NCI-H2171 treated with DMSO at 0.1 percent for 48 hours (cell line): ENCODE measurements at regions not wholly inside any gene's neighbourhood (a gene's known extent, or its start where the extent isn't known, plus 50 kb on each side); places are given as distances from the start of the nearest gene placed in this dataset.
A peak's percentile ranks its signal among the peaks of the same experiment; 100 is the strongest.

ENCODE experiments used
- DNase-seq: peaks from one replicate; lab custom pipeline; 2025; lab: John Stamatoyannopoulos, UW

DNA sequence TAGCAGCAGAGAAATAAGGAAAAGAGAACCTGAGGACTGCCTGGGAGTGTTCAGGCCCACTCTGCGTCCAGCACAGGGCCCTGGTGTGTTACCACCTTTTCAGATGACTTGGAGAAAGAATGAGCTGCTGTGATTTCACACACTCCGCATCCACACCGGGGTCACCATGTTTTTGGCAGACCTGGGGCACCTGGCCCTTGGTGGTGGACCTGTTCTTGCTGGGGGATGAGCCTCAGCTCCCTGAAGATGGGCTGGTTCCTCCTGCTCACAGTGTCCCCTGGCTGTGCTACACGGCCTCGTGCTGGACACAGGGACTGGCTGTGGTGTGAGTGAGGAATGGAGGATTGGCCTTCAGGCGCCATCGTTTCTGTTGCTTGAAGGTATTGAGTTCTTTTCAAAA, 1381.4 kb downstream of the TBC1D22A start:
- DNase-seq, result no peak

DNA sequence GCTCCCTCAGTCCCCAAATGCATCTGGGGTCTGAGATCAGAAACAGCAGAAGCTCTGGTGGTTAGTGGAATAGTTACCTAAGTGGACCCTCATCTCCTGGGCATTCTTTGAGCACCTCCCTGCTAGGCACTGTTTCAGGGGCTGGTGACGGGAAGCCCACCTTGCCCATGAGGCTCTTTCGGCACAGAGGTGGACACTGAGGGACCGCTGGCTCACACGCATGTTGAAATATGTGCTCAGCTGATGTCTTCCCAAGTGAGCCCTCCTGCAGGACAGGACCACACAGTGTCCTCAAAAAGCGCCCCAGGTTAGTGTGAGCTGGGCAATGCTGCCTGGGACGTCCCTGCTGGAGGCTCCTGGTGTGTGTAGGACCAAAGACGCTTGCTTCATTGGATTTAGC, 1379.9 kb downstream of the TBC1D22A start:
- DNase-seq, result no peak

DNA sequence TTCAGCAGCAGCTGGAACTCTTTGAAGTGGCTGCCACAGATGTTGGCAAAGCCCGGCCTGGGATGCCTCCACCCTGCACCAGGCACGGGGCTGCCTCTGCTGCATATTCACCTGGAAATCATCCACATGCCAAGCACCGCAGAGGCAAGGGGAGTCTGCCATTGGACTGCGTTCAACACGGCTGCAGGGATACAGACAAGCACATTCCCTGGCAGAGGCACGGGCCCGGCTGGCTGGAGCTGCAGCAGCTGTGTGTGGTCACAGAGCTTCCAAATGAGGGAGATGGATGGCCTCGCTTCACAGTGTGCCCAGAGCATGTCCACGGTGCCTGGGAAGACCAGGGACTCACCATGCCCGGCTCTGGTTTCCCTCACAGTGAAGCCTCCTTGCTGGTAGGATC, 1378.9 kb downstream of the TBC1D22A start:
- DNase-seq, result peak; percentile 77

DNA sequence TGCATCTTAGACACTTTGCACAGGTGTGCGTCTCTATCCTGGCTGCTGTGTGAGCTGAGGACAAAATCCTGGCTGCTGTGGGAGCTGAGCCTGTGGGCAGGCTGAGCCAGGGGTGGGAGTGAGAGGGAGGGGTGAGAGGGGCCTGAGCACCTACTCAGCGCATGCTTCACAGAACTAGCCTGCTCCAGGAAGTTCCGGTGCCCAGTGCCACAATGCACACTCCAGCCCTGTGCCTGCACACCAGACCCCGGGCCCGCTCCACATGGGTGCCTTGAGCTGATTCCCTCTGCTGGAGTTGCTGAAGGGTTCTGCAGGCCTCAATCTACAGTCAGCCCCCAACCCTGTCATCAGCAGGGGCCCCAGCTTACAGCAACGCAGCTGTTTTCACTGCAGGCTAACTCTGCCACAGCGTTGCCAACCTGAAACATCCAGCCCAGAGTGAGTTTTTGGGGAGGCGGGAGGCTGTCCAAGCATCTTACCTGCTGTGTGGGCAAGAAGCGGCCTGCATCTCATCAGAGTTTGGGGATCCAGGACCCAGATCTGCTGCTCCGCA, 1377.9 kb downstream of the TBC1D22A start:
- DNase-seq, result no peak

DNA sequence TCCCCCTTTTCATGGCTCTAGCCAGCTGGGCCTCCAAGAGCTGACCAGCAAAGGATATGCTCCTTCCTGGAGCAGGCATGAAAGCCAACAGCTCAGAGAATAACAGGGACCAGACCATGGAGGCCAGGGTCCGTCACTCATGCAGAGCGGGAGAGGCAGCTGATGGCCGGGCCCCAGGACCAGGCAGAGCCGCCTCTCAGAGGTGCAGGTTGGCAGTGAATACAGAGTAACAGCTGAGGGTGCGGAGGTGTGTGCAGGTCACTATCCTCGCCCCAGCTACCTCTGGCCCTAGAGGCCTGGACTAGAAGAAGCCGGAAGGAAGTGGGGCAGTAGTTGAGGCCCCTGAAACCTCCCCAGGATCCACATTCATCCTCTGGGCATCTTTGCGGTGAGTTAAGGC, 1377.3 kb downstream of the TBC1D22A start:
- DNase-seq, result no peak

DNA sequence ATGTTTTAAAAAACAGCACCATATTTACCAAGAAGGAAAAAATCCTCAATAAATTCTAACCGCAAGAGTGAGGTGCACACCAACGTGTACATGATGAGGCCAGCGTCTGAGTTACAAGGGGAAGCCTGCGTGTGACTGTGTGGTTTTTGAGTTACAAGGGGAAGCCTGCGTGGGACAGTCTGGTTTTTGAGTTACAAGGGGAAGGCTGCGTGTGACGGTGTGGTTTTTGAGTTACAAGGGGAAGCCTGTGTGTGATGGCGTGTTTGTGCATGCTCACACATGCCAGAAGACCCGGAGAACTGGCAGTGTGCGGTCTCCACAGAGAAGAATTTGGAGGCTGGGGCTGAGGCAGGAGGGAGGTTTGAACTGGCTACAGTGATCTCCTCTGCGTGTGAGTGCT, 1376.4 kb downstream of the TBC1D22A start:
- no peak for DNase-seq

DNA sequence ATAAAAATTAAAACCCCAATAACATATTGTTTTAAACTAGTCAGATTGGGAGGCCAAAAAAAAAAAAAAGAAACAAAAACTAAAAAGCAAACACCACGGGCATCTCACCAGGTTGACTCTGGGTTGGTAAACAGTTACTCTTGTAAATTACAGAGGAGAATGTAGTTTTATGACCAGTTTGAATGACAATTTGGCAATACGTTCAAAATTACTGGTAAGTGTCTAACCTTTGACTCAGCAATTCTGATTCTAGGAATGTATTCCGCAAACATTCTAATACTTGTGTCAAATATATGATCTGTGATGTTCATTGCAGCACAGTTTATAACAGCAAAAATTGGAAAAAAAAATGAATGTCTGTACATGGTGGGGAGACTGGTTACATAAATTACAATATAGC, 1376.0 kb downstream of the TBC1D22A start:
- no peak for DNase-seq

DNA sequence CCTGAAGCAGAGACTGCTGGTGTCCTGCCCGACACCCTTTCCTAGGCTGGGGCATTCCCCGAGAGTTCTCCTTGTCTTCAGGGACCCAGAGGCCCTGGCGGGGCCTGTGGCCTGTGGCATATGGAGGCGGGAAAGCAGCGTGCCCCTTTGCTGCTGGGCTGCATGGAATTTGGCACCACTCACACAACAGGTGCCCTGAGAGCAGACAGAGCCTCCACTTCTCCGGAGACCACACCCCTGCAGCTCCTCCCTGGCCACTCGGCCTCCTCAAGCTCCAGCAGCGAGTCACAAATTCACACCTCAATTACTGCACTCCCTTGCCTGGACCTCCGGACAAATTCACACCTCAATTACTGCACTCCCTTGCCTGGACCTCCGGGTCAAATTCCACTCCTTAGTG, 1375.2 kb downstream of the TBC1D22A start:
- peak; percentile 42 for DNase-seq

DNA sequence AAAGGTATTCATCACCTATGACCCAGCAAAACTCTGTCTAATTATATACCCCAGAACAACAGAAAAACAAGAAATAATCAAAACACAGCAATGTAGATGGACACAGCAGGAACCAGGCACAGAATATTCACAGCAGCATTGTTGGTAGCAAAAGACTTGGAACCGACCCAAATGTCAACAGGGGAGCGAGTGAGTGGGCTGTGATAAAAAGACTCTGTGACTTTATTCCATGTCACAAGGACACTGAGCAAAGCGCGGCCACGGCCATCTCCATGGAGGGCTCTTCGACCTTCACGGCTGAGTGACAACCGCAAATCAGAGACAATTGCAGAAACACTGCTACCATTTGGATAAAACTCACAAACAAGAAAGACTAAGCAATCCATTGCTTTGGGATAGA, 1373.1 kb downstream of the TBC1D22A start:
- no peak for DNase-seq

DNA sequence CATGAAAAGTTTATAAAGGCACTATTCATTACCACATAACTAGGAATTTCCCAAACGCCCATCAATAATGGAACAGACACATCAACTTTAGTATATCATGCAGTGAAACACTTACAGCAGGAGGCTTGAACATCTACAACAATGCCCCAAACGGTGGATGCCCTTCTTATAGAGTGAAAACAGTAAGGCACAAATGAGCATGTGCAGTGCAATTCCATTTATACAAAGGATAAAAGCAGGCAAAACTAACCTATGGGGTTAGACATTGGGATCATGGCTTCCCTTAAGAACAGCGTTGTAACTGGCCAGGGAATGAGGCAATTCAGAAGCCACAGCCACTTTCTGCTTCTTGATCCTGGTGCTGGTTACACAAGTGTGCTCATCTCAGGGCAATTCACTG, 1363.0 kb downstream of the TBC1D22A start:
- no peak for DNase-seq

DNA sequence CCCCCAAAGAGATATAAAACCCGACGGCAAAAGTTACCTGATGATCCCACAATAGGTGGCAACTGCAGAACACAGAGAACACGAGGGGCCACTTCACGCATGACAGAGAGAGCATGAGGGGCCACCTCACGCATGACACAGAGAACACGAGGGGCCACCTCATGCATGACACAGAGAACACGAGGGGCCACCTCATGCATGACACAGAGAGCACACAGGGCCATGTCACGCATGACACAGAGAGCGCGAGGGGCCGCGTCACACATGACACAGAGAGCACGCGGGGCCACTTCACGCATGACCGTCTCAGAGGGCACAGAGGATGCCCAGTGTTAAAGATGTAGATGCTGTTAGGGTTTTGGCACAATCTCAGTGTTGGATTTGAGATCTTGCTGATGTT, 1359.5 kb downstream of the TBC1D22A start:
- DNase-seq, result no peak

DNA sequence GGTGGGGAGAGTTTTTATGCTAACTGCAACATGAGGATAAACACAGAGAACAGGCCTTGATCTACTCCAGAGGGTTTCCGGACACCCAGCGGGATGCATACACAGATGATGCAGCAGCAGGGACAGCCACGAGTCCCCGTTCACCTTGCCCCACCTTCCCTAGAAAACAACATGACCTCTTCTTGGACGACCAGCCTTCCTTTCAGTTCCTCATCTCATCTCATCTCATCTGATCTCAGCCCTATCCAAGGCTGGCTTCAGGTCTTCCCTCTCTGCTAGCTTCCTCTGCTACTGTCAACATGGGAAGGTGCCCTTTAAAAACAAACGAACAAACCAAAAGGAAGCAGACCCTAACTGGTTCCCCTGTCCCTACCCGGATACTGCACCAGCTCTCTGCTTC, 1356.2 kb downstream of the TBC1D22A start:
- no peak for DNase-seq

DNA sequence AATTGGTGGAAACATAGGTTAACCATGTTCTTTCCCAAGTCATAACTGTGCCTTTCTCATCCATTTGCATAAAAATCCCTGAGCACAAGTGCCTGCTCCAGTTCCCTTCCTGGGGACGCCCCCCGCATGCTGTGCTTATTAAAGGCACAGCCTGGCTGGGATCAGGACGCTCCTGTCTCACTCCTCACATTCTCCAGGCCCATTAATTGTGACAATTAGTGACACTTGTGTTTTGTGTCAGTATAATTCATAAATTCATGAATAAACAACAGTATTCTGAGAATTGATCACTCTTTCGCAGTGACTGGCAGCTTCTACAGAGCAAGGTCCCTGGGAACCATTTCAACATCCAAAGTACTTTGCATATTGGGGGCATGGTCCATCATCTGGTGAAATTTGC, 1354.4 kb downstream of the TBC1D22A start:
- DNase-seq, result no peak

DNA sequence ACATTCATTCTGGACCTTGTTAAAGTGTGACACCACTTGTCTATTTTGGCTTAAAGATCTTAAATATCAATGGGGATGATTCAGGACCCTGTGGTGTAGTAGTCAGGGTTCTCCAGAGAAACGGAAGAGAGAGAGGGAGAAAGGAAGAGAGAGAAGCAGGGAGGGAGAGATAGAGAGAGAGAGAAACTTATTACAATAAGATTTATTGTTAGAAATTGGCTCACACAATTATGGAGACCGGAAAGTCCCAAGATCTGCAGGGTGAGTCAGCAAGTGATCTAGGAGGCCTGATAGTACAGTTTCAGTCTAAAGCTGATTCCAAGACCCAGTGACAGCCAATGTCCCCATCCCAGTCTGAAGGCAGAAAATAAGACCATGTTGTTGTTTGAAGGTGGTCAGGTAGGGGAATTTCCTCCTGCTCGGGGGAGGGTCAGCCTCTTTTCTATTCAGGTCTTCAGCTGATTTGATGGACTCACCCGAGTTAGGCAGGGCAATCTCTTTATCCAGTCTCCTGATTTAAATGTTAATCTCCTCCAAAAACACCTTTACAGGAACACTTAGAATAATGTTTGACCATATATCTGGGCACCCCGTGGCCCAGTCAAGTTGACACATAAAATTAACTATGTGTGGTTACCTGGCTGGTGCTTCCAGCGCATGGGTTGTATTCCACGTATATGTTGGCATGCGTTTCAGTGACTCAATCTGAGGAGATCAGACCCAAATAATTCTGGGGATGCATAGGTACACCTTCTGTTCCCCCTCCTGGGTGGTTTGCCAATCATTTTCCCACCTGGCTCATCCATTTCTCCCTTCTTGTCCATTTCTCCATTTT, 1350.5 kb downstream of the TBC1D22A start:
- no peak for DNase-seq

DNA sequence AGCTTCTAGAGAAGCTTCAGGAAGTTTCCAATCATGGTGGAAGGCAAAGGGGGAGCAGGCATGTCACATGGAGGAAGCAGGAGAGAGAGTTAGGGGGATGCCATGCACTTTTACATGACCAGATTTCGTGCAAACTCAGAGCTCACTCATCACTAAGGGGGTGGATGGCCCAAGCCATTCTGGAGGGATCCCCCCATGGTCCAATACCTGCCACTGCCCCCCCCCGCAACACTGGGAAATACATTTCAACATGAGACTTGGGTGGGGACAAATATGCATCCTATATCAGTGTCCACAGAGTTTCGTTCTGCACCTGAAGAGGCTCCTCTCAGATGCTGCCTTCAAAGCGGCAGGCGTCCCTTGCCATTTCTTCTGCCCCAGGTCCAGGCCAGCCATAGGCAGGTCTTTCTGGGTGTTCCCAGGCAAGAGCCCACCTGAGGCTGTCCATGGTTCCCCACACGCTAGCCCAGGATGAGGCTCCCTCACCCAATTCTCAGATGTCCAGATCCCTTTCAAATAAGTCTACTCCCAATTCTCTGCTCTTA, 1344.3 kb downstream of the TBC1D22A start:
- DNase-seq, result no peak

DNA sequence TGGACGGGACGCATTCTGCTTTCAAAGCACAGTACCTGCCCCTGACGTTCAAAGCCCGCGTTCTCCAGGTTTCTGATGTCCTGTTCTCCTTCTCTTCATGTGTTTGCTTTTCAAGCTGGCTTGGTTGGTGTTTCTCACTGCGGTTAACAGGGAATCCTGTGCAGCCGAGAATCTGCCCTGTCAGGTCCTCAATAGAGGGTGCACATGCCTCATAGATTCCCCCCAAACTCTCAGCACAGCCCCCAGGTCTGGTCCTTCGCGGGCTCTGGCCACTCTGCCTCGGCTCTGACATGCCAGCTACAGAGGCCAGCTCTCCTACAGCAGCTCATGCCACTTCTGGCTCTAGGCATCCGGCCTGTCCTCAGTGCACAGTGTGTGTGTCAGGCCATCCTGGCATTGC, 1343.8 kb downstream of the TBC1D22A start:
- no peak for DNase-seq

DNA sequence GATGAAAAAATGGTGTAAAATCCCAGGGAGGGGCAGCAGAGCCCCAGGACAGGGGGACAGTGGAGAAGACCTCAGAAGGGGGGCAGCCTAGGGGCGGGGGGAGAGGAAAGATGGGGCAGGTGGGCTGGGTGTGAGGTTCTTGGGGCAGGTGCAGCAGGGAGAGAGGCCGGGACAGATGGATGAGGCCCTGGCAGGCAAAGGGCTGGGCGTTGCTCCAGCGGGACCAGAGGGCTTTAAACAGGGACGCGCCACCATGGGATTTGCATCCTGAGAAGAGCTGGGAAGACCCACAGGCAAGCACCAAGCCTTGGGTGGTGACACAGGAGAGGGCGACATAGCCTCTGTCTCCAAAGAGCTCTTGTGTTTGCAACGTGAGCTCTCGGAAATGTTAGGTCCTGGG, 1342.8 kb downstream of the TBC1D22A start:
- peak; percentile 90 for DNase-seq

DNA sequence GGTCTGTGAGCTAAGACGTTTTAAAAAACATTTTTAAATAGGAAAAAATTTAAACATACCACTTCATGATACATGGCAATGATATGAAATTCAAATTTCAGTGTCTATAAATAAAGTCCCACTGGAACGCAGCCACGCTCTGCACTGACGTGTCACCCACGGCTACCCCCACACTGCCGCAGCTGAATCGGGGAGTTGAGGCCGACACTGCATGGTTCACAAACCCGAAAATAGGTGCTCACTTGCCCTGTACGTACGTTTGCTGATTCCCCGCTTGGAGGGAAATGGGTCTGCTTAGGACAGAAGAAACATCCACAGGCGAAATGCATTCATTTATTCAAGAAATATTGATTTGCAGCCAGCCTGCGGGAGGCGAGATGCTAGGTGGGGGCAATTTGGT, 1342.3 kb downstream of the TBC1D22A start:
- no peak for DNase-seq

DNA sequence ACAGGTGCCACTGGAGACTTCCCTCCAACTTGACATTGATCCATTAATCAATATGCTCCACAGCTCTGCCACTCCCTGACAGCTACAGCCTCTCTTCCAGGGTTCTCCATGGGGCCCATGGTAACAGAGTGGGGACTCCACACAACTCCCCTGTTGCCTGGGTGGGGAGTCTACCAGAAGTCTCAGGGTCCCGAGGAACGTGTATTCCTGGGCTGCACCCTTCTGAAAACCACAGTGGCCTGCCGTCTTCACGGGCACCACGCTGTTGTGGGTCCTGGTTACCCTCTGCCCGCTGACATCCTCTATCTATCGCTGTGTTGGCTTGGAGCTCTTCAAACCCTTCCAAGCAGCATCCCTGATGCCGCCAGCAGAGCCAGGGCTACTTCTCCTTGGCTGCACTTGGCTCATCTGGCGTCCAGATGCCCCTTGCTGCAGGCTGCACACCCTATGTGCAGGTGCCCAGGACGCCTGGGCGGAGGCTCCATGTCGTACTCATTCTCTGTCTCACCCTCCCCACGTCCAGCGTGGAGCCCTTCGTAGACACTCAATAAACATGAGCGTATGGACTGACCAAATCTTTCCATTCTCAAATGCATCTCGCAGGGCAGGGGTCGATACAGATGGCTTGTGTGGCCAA, 1341.8 kb downstream of the TBC1D22A start:
- DNase-seq, result no peak

DNA sequence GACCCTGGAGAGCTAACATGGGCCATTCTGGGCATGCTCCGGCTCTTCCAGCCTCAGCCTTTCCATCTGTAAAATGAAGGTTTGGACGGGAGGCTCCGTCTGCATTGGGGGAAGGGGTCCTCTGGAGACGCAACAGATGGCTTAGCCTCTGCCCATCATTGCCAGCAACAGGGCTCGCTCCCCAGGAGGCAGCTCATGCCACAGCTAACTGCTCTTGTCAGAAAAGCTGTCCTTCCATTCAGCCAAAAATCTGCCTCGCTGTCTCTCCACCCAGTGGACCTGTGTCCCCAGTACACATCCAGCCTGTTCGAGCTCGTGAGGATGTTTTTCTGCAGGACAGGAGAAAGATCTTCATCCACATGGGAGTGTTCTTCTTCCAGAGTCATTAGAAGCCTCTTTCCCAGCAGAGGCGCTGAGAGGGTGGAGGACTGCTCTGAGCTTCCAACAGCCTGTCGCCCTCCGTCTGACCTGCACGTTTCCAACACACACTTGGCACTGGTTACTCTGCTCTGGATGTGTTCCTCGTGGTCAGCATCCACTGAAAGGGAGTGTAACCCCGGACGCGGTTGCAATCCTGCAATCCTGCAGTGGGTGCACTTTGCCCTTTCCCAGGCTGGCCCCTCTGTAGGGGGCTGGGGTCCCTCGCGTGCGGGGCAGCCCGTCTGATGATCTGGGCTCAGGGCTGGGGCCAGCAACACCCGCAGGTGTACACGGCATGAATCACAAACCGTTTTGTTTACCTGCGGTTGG, 1340.9 kb downstream of the TBC1D22A start:
- peak; percentile 15 for DNase-seq

DNA sequence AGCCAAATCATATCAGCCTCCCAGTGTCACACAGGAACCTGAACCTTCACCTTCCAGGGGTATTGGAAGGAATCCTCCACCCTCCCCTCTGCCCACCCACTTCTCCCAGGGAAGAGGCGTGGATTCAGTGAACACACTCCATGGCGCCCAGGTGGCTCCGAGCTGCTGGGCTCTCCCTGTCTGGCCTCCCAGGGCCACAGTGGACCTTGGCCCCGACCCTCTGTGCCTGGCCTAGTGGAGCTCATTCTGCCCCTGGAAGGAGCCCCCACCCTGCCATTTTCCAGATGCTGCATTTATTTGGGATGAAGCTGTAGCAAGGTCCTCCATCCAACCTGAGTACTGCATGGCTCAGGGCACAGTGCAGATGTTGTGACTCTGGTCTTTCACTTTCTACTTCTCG, 1340.1 kb downstream of the TBC1D22A start:
- DNase-seq, result no peak

DNA sequence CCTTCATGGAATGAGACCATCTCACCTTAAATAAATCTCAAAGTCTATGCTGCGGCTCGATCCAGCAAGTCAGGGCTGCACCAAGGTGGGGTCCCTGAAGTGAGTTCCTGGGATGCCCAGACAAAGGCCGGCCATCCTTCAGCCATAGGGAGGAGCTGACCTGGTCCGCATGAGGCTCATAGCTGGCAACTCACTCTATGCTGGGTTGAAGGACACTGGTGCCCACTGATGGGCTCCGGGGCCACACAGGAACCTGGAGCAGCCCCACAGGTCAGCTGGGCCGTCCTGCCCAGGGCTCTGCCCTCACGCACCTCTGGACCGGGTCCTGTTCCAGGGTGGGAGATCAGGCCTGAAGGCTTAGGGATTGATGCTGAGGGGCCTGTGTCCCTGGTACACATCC, 1339.3 kb downstream of the TBC1D22A start:
- no peak for DNase-seq
